NB4 (cell line): ENCODE measurements at regions not wholly inside any gene's neighbourhood (a gene's known extent, or its start where the extent isn't known, plus 50 kb on each side); places are given as distances from the start of the nearest gene placed in this dataset.

Experiments
- CTCF ChIP-seq: IDR thresholded peaks from one replicate; pipeline ENCODE4 v1.5.1; 2012; ENCODE audit warnings: low read depth, low read length
- POLR2A ChIP-seq: IDR thresholded peaks from 2 replicates; pipeline ENCODE4 v1.6.1; 2011; ENCODE audit warnings: mild to moderate bottlenecking; ENCODE audit not compliant: insufficient read length; ENCODE audit errors: extremely low read depth

GRCh38 chr10:31584098-31584631 is 265.1 kb downstream of the ZEB1 start:
- TF ChIP-seq CTCF (no peak), POLR2A (no peak)
